ENCODE measurements at regions not wholly inside any gene's neighbourhood (a gene's known extent, or its start where the extent isn't known, plus 50 kb on each side); places are given as distances from the start of the nearest gene placed in this dataset.

GRCh38 chr18:11266781-11267480 lies 117.6 kb upstream of the PIEZO2 start:
- no peak for ATAC-seq
- intact Hi-C loops (cut with micrococcal nuclease) (no loop called here), in situ Hi-C loops (cut with MboI) (no loop called here)
- no peak for DNase-seq (ENCODE audit: extremely low read depth in 1 of 4, low spot score in 3 of 4)
- Histone ChIP-seq H3K9me1 (ENCODE audit: control insufficient read depth, insufficient read depth, low read length) (no peaks in the 10 kb centered on the region), H3K36me3 (ENCODE audit: control insufficient read depth, insufficient read depth, low read length) (no peaks in the 10 kb centered on the region), H2AFZ (ENCODE audit: low read depth, low read length) (no peak overlapping the region), H3K4me2 (ENCODE audit: insufficient read depth, low read length) (no peak overlapping the region), H3K4me3 (no peak overlapping the region), H4K20me1 (replicated peaks; ENCODE audit: control insufficient read depth, insufficient read depth, low read length) (no peaks in the 10 kb centered on the region), H3K9me3 (replicated peaks; ENCODE audit: control insufficient read depth, insufficient read depth, low read depth, low read length) (no peaks in the 10 kb centered on the region), H3K9ac (ENCODE audit: insufficient read depth in 1 of 2, low read depth in 2 of 2, low read length in 2 of 2) (no peak overlapping the region), H3K4me1 (replicated peaks in 1 of 2; ENCODE audit: control insufficient read depth in 2 of 2, insufficient read depth in 2 of 2, low read length in 2 of 2) (no peaks in the 10 kb centered on the region), H3K27ac (ENCODE audit: extremely low read depth, low read depth, low read length) (no peak overlapping the region), H3K79me2 (ENCODE audit: control insufficient read depth, insufficient read depth, low read length) (no peaks in the 10 kb centered on the region), H3K27me3 (ENCODE audit: control insufficient read depth in 2 of 2, insufficient read depth in 2 of 2, low read length in 2 of 2) (no peaks in the 10 kb centered on the region)
- ChIA-PET CTCF (ENCODE audit: low intra/inter-chr PET ratio) (no interaction called here), POLR2A (no interaction called here)
- 2% methylated on average over 10 of the region's 10 CpGs for WGBS (ENCODE audit: insufficient coverage, low coverage, missing lambda C conversion rate)
- FAIRE-seq, result no peak
- TF ChIP-seq ZNF830 (CRISPR knock-in tag; IDR thresholded peaks at IDR 0.05), result no peak
- no peak for TF ChIP-seq GMEB1 (CRISPR knock-in tag; IDR thresholded peaks at IDR 0.05)
- no peak for TF ChIP-seq U2AF2 (optimal IDR thresholded peaks at IDR 0.05; ENCODE audit: low read depth, low read length)
- no TSS peak for BruUV-seq (replicated peaks)

GRCh38 chr18:11261486-11261885 lies 112.1 kb upstream of the PIEZO2 start:
- no peaks in the 10 kb centered on the region for H3K36me3 ChIP-seq (ENCODE audit: control insufficient read depth, insufficient read depth, low read length)
- H4K20me1 ChIP-seq (replicated peaks; ENCODE audit: control insufficient read depth, insufficient read depth, low read length), result no peaks in the 10 kb centered on the region
- CTCF ChIA-PET (ENCODE audit: low intra/inter-chr PET ratio), result no interaction called here
- no peak overlapping the region for H3K9ac ChIP-seq (ENCODE audit: insufficient read depth in 1 of 2, low read depth in 2 of 2, low read length in 2 of 2)
- POLR2A ChIA-PET, result no interaction called here
- in situ Hi-C loops (cut with MboI) (no loop called here), intact Hi-C loops (cut with micrococcal nuclease) (no loop called here)
- no peak for DNase-seq (ENCODE audit: extremely low read depth in 1 of 4, low spot score in 3 of 4)
- no peaks in the 10 kb centered on the region for H3K27me3 ChIP-seq (ENCODE audit: control insufficient read depth in 2 of 2, insufficient read depth in 2 of 2, low read length in 2 of 2)
- WGBS (ENCODE audit: insufficient coverage, low coverage, missing lambda C conversion rate), result 4% methylated on average over 2 of the region's 2 CpGs
- no peaks in the 10 kb centered on the region for H3K9me3 ChIP-seq (replicated peaks; ENCODE audit: control insufficient read depth, insufficient read depth, low read depth, low read length)
- H3K9me1 ChIP-seq (ENCODE audit: control insufficient read depth, insufficient read depth, low read length), result no peaks in the 10 kb centered on the region
- H3K27ac ChIP-seq (ENCODE audit: extremely low read depth, low read depth, low read length), result no peak overlapping the region
- FAIRE-seq, result no peak
- H2AFZ ChIP-seq (ENCODE audit: low read depth, low read length), result no peak overlapping the region
- H3K4me1 ChIP-seq (replicated peaks in 1 of 2; ENCODE audit: control insufficient read depth in 2 of 2, insufficient read depth in 2 of 2, low read length in 2 of 2), result no peaks in the 10 kb centered on the region
- no peaks in the 10 kb centered on the region for H3K79me2 ChIP-seq (ENCODE audit: control insufficient read depth, insufficient read depth, low read length)
- no peak for ATAC-seq
- no peak overlapping the region for H3K4me3 ChIP-seq
- BruUV-seq (replicated peaks), result no TSS peak
- H3K4me2 ChIP-seq (ENCODE audit: insufficient read depth, low read length), result no peak overlapping the region
- no peak for TF ChIP-seq THAP7 (CRISPR knock-in tag; IDR thresholded peaks at IDR 0.05)
- no peak for TF ChIP-seq CBX2 (IDR thresholded peaks at IDR 0.05; ENCODE audit: insufficient read depth, low read length, poor library complexity, severe bottlenecking)
- no peak for TF ChIP-seq ELF4 (CRISPR knock-in tag; IDR thresholded peaks at IDR 0.05)
- TF ChIP-seq ZNF431 (CRISPR knock-in tag; IDR thresholded peaks at IDR 0.05), result no peak
- TF ChIP-seq CHD4 (IDR thresholded peaks at IDR 0.05; ENCODE audit: insufficient read depth, insufficient replicate concordance, low read depth, low read length, poor library complexity, severe bottlenecking), result no peak
- TF ChIP-seq THRB (CRISPR knock-in tag; conservative IDR thresholded peaks at IDR 0.05), result no peak
- no peak for TF ChIP-seq GTF2B (IDR thresholded peaks at IDR 0.05; ENCODE audit: extremely low read depth, insufficient read length)
- no peak for TF ChIP-seq ZNF146 (CRISPR knock-in tag; IDR thresholded peaks at IDR 0.05; ENCODE audit: unreplicated experiment)

Measured in K562 (cell line).